Left lung (tissue), 4 donors: ENCODE measurements at regions not wholly inside any gene's neighbourhood (a gene's known extent, or its start where the extent isn't known, plus 50 kb on each side); places are given as distances from the start of the nearest gene placed in this dataset.

Experiments
- ATAC-seq: fragments of 200-7000 bp; cut with Tn5 transposase; one replicate; pipeline ENCODE4 v1.9.1; 2020; ENCODE audit warnings: moderate library complexity
- DNase-seq, 4 donors: peaks; one replicate each; pipeline ENCODE4 v3.0.0-alpha.2; 2013 to 2020
- H3K27ac ChIP-seq, 2 donors: fragments of 200-600 bp; sonication (generic) in 1 of 2; one replicate each; pipeline versions ENCODE4 v1.5.0 to v1.8.0; 2020 to 2021
- H3K27me3 ChIP-seq, 2 donors: fragments of 200-600 bp; sonication (generic) in 1 of 2; one replicate each; pipeline versions ENCODE4 v1.5.0 to v1.8.0; 2020 to 2021
- H3K36me3 ChIP-seq, 2 donors: fragments of 200-600 bp; sonication (generic) in 1 of 2; one replicate each; pipeline versions ENCODE4 v1.5.0 to v1.8.0; 2020 to 2021
- H3K4me1 ChIP-seq, 2 donors: fragments of 200-600 bp; one replicate each; pipeline ENCODE4 v1.8.0; 2021
- H3K4me3 ChIP-seq, 2 donors: fragments of 200-600 bp; sonication (generic) in 1 of 2; one replicate each; pipeline versions ENCODE4 v1.5.0 to v1.8.0; 2020 to 2021; ENCODE audit warnings: mild to moderate bottlenecking in 1 of 2
- H3K9me3 ChIP-seq, 2 donors: fragments of 200-600 bp; sonication (generic) in 1 of 2; one replicate each; pipeline versions ENCODE4 v1.5.0 to v1.8.0; 2020 to 2021
- intact Hi-C, 2 donors: fragments of 100-400 bp; cut with DNase I; formaldehyde crosslinking; loops; one replicate each; pipeline versions ENCODE4 v1.11.2 to v1.14.2; 2022
- TF ChIP-seq, protein P1 (sequence below), 2 donors: fragments of 200-600 bp; sonication (generic) in 1 of 2; IDR thresholded peaks; one replicate each; pipeline versions ENCODE4 v1.5.0 to v1.8.0; 2021; ENCODE audit warnings: antibody characterized with exemption in 2 of 2
- donor health status: DM: no; HTN: yes; CAD: no.
- donor health status: DM: no; HTN: no; CAD: no.

DNA sequence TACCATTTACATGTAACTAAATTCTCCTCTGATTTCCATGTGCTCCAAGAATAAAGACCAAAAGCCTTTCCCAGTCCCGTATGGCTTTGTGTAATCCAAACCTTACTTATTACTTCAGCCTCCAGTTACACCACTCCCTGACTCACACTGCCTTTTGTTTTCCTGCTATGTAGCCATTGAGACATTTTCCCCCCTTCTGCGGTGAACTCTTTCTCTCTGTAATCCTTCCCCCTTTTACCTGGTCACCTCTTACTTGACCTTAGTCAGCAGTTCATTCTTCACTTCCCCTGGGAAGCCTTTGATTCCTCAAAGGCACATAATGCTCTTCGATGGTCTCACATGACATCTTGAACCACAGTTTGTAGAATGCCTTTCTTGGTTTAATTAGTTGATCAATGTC lies 256.0 kb upstream of the FANCL start:
- ATAC-seq (no peak), DNase-seq (no peak)
- TF ChIP-seq, protein P1, sequence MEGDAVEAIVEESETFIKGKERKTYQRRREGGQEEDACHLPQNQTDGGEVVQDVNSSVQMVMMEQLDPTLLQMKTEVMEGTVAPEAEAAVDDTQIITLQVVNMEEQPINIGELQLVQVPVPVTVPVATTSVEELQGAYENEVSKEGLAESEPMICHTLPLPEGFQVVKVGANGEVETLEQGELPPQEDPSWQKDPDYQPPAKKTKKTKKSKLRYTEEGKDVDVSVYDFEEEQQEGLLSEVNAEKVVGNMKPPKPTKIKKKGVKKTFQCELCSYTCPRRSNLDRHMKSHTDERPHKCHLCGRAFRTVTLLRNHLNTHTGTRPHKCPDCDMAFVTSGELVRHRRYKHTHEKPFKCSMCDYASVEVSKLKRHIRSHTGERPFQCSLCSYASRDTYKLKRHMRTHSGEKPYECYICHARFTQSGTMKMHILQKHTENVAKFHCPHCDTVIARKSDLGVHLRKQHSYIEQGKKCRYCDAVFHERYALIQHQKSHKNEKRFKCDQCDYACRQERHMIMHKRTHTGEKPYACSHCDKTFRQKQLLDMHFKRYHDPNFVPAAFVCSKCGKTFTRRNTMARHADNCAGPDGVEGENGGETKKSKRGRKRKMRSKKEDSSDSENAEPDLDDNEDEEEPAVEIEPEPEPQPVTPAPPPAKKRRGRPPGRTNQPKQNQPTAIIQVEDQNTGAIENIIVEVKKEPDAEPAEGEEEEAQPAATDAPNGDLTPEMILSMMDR (IDR thresholded peaks at IDR 0.05): no peak
- no peak overlapping the region for H3K4me3 ChIP-seq
- intact Hi-C loops: no loop called here
- no peaks in the 10 kb centered on the region for H3K27me3 ChIP-seq
- no peaks in the 10 kb centered on the region for H3K4me1 ChIP-seq
- no peaks in the 10 kb centered on the region for H3K36me3 ChIP-seq
- no peak overlapping the region for H3K27ac ChIP-seq
- H3K9me3 ChIP-seq: no peaks in the 10 kb centered on the region

DNA sequence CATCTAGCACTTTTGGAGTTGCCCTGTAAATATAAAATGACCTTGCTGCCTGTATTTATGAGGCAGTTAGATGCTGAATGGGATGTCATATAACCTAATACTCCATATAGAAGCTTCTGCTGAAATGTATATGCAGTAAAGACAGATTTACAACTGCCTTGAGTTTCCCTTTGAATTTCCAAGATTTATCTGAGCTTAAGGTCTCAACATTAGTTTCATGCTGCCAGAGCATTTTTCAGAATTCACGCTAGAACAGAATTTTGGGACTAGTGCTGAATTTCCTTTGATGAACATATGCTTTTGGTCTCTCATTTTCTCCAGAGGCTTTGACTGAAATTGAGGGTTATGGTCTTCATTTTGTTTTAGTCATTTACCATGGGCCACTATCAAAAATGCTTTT lies 254.7 kb upstream of the FANCL start:
- no peaks in the 10 kb centered on the region for H3K9me3 ChIP-seq
- no peaks in the 10 kb centered on the region for H3K36me3 ChIP-seq
- DNase-seq (no peak), ATAC-seq (no peak)
- H3K4me3 ChIP-seq: no peak overlapping the region
- H3K27me3 ChIP-seq: no peaks in the 10 kb centered on the region
- intact Hi-C loops: no loop called here
- TF ChIP-seq, protein P1 (IDR thresholded peaks at IDR 0.05): no peak
- H3K4me1 ChIP-seq: no peaks in the 10 kb centered on the region
- H3K27ac ChIP-seq: no peak overlapping the region

DNA sequence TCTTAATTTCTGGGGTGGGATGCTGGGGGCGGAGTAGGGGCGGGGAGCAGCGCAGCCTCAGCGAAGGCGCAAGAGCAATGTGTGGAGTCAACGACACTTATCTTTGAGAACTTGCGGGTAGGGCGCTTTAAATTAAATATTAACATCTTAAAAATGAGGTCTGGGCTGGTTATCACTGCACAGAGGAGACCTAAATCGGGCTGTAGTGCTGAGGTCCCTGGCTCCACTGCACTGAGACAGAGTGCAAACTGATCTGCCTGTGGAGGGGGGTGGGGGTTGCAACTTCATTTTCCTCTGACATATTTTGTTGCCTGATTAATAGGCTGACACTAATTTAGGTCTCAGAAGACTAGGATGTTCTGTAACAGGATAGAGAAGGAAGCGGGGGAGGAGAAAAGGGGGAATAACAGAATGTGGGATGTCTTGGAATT lies 253.0 kb upstream of the FANCL start:
- Histone ChIP-seq H3K27ac (no peak overlapping the region), H3K4me3 (no peak overlapping the region), H3K9me3 (peaks cover 0 to 2% of the 10 kb centered on the region in 2 donors), H3K4me1 (no peaks in the 10 kb centered on the region), H3K27me3 (no peaks in the 10 kb centered on the region), H3K36me3 (no peaks in the 10 kb centered on the region)
- intact Hi-C loops: no loop called here
- DNase-seq: no peak
- ATAC-seq: no peak
- TF ChIP-seq, protein P1 (IDR thresholded peaks at IDR 0.05): no peak

DNA sequence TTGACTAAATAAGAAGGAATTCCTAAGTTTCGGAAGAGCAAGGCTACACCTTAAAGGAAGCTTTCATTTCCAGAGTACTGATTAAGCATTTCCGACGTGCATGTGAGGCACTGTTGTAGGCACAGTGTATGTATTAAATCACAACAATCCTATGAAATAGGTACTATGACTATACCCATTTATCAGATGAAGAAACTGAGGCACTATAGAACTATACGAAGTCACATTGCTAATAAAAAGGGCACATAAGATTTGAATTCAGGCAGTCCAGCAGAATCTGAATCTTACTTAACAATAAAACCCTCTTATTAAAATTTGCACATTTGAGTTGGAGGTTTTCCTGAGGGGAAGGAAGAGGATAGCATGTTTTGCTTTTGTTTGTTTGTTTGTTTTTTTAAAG lies 243.5 kb upstream of the FANCL start:
- Histone ChIP-seq H3K36me3 (no peaks in the 10 kb centered on the region), H3K27me3 (no peaks in the 10 kb centered on the region), H3K27ac (no peak overlapping the region), H3K4me3 (no peak overlapping the region), H3K9me3 (peaks cover 0 to 9% of the 10 kb centered on the region in 2 donors), H3K4me1 (no peaks in the 10 kb centered on the region)
- DNase-seq: no peak
- intact Hi-C loops: no loop called here
- no peak for ATAC-seq
- TF ChIP-seq, protein P1 (IDR thresholded peaks at IDR 0.05): no peak

DNA sequence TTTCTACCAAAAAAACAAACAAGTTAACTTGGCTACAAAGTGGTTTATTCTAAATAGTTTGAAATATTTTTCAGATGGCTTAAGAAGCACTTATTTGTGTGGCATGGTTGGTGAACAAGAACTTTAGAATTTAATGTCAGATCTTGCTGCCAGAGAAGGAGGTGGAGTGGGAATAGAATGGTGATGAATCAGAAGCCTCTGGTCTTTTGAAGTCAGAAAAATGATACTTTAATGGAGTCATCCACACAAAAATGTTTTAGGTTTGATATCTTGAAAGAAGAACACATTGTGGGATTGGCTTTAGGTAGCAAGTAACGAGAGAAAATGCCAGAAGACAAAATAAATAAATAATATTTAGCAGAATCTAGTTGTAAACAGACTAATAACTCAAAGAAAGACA lies 243.1 kb upstream of the FANCL start:
- peaks cover 0 to 9% of the 10 kb centered on the region in 2 donors for H3K9me3 ChIP-seq
- no peak overlapping the region for H3K4me3 ChIP-seq
- no peak for DNase-seq
- H3K27me3 ChIP-seq: no peaks in the 10 kb centered on the region
- H3K4me1 ChIP-seq: no peaks in the 10 kb centered on the region
- ATAC-seq: no peak
- no peaks in the 10 kb centered on the region for H3K36me3 ChIP-seq
- intact Hi-C loops: no loop called here
- no peak overlapping the region for H3K27ac ChIP-seq
- TF ChIP-seq, protein P1 (IDR thresholded peaks at IDR 0.05): no peak
